ENCODE measurements at regions not wholly inside any gene's neighbourhood (a gene's known extent, or its start where the extent isn't known, plus 50 kb on each side); places are given as distances from the start of the nearest gene placed in this dataset.

DNA sequence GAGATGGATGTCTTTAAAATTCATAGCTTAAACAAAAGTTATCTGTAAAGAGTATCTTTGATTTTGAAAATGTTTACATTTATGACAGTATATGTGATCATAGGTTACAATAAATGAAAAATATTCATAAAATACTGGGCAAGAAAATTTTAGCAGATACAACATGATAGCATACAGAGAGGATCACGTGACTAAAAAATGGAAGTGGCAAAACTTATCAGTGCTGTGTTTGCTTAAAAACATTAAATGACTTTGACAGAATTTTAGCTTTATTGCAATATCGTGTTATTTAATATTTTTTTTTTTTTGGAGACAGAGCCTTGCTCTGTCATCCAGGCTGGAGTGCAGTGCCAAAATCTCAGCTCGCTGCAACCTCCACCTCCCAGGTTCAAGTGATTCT is 2294.1 kb downstream of the NCAM2 start:
- no peaks in the 10 kb centered on the region for H3K27me3 ChIP-seq (ENCODE audit: control insufficient read depth, insufficient read depth, low read length)
- H3K4ac ChIP-seq (ENCODE audit: low read depth, low read length): no peak overlapping the region
- no TSS peak for BruUV-seq (replicated peaks)
- H3K56ac ChIP-seq (ENCODE audit: extremely low read depth, insufficient read depth, low read length): no peak overlapping the region
- WGBS, 2 experiments (ENCODE audit: extremely low coverage in 2 of 2, insufficient read length in 1 of 2): no CpG with 5 or more reads among the region's 3 CpGs
- H3K4me2 ChIP-seq (ENCODE audit: low read depth, low read length): no peak overlapping the region
- H2AFZ ChIP-seq (replicated peaks; ENCODE audit: low read length, poor library complexity): no peak overlapping the region
- dilution Hi-C loops (cut with HindIII; ENCODE audit: low sequenced_read_pairs, unreplicated experiment) (no loop called here), in situ Hi-C loops (cut with MboI; ENCODE audit: low sequenced_read_pairs) (no loop called here), intact Hi-C loops (cut with micrococcal nuclease) (no loop called here)
- no peak overlapping the region for H3K9ac ChIP-seq (ENCODE audit: low read depth, low read length)
- H2AK5ac ChIP-seq (ENCODE audit: low read depth, low read length): no peak overlapping the region
- no peak overlapping the region for H3K23ac ChIP-seq (ENCODE audit: low read depth, low read length)
- H3K18ac ChIP-seq (ENCODE audit: low read depth, low read length): no peak overlapping the region
- no peak overlapping the region for H2BK15ac ChIP-seq (ENCODE audit: low read depth, low read length)
- ATAC-seq (ENCODE audit: low read depth): no peak
- H4K5ac ChIP-seq (ENCODE audit: low read depth, low read length): no peak overlapping the region
- H2BK5ac ChIP-seq (ENCODE audit: low read depth, low read length, poor library complexity, severe bottlenecking): no peak overlapping the region
- no peaks in the 10 kb centered on the region for H4K20me1 ChIP-seq (ENCODE audit: insufficient read depth, low read length)
- no peaks in the 10 kb centered on the region for H3K36me3 ChIP-seq (ENCODE audit: control insufficient read depth, insufficient read depth, low read length)
- no peak overlapping the region for H4K91ac ChIP-seq (ENCODE audit: insufficient read depth, low read depth, low read length)
- H3K27ac ChIP-seq (ENCODE audit: insufficient read depth, low read length): no peak overlapping the region
- H3K4me3 ChIP-seq (ENCODE audit: insufficient read depth, low read depth, low read length): no peak overlapping the region
- no peak overlapping the region for H2AK9ac ChIP-seq (replicated peaks; ENCODE audit: low read depth, low read length, poor library complexity)
- H3K4me1 ChIP-seq (ENCODE audit: control insufficient read depth, insufficient read depth, low read length): no peaks in the 10 kb centered on the region
- H3K79me1 ChIP-seq (ENCODE audit: low read depth in 1 of 2, low read length in 2 of 2): no peaks in the 10 kb centered on the region
- H2BK20ac ChIP-seq (ENCODE audit: low read depth, low read length): no peak overlapping the region
- peaks cover 4% of the 10 kb centered on the region for H3K9me3 ChIP-seq (ENCODE audit: control insufficient read depth, insufficient read depth, low read length)
- ChIA-PET POLR2A (ENCODE audit: unreplicated experiment) (no interaction called here), CTCF (no interaction called here)
- H3K9me1 ChIP-seq (ENCODE audit: insufficient read depth, low read length): no peaks in the 10 kb centered on the region
- TF ChIP-seq, protein P1, sequence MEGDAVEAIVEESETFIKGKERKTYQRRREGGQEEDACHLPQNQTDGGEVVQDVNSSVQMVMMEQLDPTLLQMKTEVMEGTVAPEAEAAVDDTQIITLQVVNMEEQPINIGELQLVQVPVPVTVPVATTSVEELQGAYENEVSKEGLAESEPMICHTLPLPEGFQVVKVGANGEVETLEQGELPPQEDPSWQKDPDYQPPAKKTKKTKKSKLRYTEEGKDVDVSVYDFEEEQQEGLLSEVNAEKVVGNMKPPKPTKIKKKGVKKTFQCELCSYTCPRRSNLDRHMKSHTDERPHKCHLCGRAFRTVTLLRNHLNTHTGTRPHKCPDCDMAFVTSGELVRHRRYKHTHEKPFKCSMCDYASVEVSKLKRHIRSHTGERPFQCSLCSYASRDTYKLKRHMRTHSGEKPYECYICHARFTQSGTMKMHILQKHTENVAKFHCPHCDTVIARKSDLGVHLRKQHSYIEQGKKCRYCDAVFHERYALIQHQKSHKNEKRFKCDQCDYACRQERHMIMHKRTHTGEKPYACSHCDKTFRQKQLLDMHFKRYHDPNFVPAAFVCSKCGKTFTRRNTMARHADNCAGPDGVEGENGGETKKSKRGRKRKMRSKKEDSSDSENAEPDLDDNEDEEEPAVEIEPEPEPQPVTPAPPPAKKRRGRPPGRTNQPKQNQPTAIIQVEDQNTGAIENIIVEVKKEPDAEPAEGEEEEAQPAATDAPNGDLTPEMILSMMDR (conservative IDR thresholded peaks at IDR 0.05; ENCODE audit: low read depth, low read length): no peak
- TF ChIP-seq CEBPB (IDR thresholded peaks at IDR 0.05; ENCODE audit: low read depth, low read length) (no peak), NFE2L2 (IDR thresholded peaks at IDR 0.05; ENCODE audit: low read depth, low read length) (no peak), POLR2A (IDR thresholded peaks at IDR 0.05; ENCODE audit: low read depth, low read length) (no peak), CHD1 (IDR thresholded peaks at IDR 0.05; ENCODE audit: low read depth, low read length) (no peak), RFX5 (IDR thresholded peaks at IDR 0.05; ENCODE audit: low read depth, low read length) (no peak), MAFK (IDR thresholded peaks at IDR 0.05; ENCODE audit: low read depth, low read length) (no peak), RCOR1 (IDR thresholded peaks at IDR 0.05; ENCODE audit: insufficient replicate concordance, low read length) (no peak), SMC3 (IDR thresholded peaks at IDR 0.05; ENCODE audit: low read depth, low read length) (no peak)
- TF ChIP-seq, protein P2, sequence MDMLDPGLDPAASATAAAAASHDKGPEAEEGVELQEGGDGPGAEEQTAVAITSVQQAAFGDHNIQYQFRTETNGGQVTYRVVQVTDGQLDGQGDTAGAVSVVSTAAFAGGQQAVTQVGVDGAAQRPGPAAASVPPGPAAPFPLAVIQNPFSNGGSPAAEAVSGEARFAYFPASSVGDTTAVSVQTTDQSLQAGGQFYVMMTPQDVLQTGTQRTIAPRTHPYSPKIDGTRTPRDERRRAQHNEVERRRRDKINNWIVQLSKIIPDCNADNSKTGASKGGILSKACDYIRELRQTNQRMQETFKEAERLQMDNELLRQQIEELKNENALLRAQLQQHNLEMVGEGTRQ (IDR thresholded peaks at IDR 0.05; ENCODE audit: low read depth, low read length): no peak; the same call in 1 of the 2 replicates
- no peak for DNase-seq
- no peak overlapping the region for H2BK120ac ChIP-seq (ENCODE audit: low read depth, low read length)
- H3K14ac ChIP-seq (replicated peaks; ENCODE audit: low read depth, low read length): no peak overlapping the region
- H4K8ac ChIP-seq (ENCODE audit: low read depth in 2 of 2, low read length in 2 of 2): no peak overlapping the region

All from IMR-90 (cell line).